ENCODE measurements at regions not wholly inside any gene's neighbourhood (a gene's known extent, or its start where the extent isn't known, plus 50 kb on each side); places are given as distances from the start of the nearest gene placed in this dataset.

GRCh38 chrX:6694221-6694620, 159.3 kb upstream of the VCX3A start:
- DNase-seq (ENCODE audit: low read depth): no peak

- no peak for DNase-seq (ENCODE audit: low read depth)
These were observed 158.1 kb upstream of the VCX3A start for GRCh38 chrX:6693051-6693450.

GRCh38 chrX:6685489-6685888, 150.6 kb upstream of the VCX3A start:
- no peak for DNase-seq (ENCODE audit: low read depth)

GRCh38 chrX:6683353-6683752, 148.4 kb upstream of the VCX3A start:
- no peak for DNase-seq (ENCODE audit: low read depth)

GRCh38 chrX:6681521-6682145, 146.7 kb upstream of the VCX3A start:
- no peak for DNase-seq (ENCODE audit: low read depth)

- DNase-seq (ENCODE audit: low read depth): no peak
These were observed 145.1 kb upstream of the VCX3A start for GRCh38 chrX:6679988-6680387.

GRCh38 chrX:6679550-6679949, 144.6 kb upstream of the VCX3A start:
- DNase-seq (ENCODE audit: low read depth): no peak

- no peak for DNase-seq (ENCODE audit: low read depth)
These were observed 143.4 kb upstream of the VCX3A start for GRCh38 chrX:6678313-6678712.

- DNase-seq (ENCODE audit: low read depth): no peak
These were observed 139.8 kb upstream of the VCX3A start for GRCh38 chrX:6674734-6675133.

GRCh38 chrX:6667048-6667768, 132.3 kb upstream of the VCX3A start:
- DNase-seq (ENCODE audit: low read depth): no peak

GRCh38 chrX:6666624-6667023, 131.7 kb upstream of the VCX3A start:
- no peak for DNase-seq (ENCODE audit: low read depth)

GRCh38 chrX:6661736-6662135, 126.8 kb upstream of the VCX3A start:
- DNase-seq (ENCODE audit: low read depth): no peak

- DNase-seq (ENCODE audit: low read depth): no peak
These were observed 125.8 kb upstream of the VCX3A start for GRCh38 chrX:6660567-6661264.

- no peak for DNase-seq (ENCODE audit: low read depth)
These were observed 110.3 kb upstream of the VCX3A start for GRCh38 chrX:6645216-6645615.

GRCh38 chrX:6644411-6644810, 109.5 kb upstream of the VCX3A start:
- DNase-seq (ENCODE audit: low read depth): no peak

- no peak for DNase-seq (ENCODE audit: low read depth)
These were observed 105.8 kb upstream of the VCX3A start for GRCh38 chrX:6640727-6641126.

- DNase-seq (ENCODE audit: low read depth): no peak
These were observed 79.6 kb upstream of the VCX3A start for GRCh38 chrX:6614506-6614905.

GRCh38 chrX:6599230-6599860, 64.4 kb upstream of the VCX3A start:
- no peak for DNase-seq (ENCODE audit: low read depth)
